GM21367 (cell line): ENCODE measurements at regions not wholly inside any gene's neighbourhood (a gene's known extent, or its start where the extent isn't known, plus 50 kb on each side); places are given as distances from the start of the nearest gene placed in this dataset.

Source experiments
- ATAC-seq: cut with Tn5 transposase; IDR thresholded peaks from one replicate; pipeline ENCODE4 v1.9.1; 2021; ENCODE audit not compliant: unreplicated experiment

DNA sequence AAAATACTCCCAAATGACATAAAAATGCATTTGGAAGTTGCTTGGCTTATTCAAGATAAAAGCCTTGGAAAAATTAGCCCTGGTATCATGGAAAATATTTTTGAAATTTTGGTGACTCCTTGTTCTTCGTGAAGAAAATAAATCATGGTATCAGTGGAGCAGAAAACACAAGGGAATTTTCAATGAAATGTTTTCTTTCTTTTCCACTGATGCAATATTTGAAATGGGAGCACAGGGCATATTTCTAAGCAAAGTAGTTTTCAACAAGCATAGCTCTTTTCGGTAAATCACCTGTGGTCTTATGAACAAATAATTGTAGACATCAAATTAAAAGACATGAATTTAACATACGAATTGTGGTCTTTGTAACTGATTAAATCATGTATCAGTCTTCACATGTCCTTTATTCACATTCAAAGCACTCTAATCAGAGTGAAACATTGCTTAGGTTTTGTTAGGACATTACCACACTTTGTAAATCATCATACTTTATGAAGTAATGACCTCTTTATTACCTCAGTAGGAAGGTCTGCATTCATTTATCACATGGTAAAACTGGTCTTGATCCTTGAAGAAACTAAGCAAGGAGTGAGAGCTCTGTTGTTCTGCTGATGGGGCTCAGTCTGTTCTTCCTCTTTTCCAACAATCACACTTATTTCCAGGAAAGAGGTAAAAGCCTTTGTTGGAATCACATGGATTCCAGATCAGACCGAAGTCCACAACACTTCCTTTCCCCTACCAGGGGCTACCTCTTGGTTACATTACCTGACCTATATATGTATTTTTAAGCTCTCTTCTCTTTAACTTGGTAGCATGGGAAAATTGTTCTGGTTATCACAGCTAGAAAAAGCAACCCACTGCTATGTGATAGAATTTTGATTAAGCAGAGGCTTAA, 413.5 kb upstream of the THBS1 start:
- ATAC-seq, result no peak

DNA sequence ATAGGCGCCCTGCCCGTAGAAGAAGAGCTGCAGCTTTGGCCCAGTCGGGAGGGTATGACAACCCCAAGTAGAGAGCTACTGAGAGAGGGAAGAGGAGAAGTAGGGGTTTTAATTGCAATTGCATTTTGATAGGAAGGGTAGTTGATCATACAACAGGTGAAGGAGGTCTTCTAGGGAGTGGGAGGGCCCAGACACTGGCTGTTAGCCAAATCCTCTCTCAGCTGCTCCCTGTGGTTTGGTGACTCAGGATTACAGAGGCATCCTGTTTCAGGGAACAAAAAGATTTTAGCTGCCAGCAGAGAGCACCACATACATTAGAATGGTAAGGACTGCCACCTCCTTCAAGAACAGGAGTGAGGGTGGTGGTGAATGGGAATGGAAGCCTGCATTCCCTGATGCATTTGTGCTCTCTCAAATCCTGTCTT, 408.9 kb upstream of the THBS1 start:
- no peak for ATAC-seq

DNA sequence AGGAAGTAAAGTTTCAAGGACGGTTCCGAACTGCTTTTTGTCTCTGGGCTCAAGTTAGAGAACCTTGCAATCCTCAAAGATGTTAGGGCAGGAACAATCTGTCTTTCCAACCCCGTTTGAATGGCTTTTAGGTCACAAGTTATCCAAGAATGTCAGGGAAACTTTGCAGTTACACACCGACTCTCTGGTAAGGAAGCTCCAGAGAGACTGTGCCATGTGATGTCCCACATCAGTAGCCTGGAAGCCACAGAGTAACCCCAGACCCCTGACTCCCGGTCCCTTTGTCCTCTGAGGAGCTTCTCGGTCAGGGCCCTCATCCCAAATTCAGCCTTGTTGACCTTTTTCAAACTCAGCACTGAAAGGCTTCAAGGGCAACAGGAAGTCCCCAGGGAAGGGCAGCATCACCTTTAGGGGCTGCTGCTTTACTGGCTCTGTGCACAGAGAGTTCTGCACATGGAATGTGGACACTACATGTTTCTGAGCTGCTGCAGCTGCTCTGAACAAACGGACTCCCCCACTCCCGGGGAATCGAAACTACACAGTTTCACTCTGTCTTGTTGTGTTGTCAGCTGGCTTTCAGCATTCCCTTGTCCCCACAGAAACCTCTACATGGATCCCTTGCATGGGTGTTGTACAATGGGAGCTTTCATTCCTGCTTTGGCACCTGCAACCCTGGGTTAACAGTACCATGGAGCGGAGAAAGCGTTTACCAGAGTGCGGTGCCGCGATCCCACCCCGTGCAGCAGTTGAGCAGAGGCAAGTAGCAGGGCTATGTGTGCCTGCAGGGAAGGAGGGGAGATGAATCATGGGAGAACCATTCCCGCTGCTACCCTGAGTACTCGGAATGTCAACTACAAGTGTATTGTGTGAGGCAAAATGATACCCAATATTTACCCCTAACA, 408.2 kb upstream of the THBS1 start:
- ATAC-seq, result no peak

- ATAC-seq, result no peak
Measured at GRCh38 chr15:39173426-39173825, 407.5 kb upstream of the THBS1 start.

GRCh38 chr15:39174332-39174731, 406.5 kb upstream of the THBS1 start:
- no peak for ATAC-seq

DNA sequence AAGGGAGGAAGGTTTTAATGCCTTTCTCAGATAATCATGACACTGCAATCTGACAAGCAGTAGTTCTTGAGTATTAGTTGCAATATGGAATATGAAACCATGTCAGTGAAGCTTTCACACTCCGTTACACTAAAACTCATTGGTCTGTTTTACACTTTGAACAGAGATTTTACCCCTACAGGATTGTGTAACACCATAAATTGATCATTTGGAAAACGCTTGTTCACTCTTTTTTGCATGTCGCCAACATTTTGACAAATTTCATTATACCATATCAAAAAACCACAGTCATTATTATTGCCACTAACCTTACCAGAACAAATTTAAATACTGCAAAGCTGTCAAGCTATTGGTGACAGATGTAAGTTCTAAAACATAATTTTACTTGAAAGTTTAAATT, 404.8 kb upstream of the THBS1 start:
- ATAC-seq, result no peak

- no peak for ATAC-seq
Measured at GRCh38 chr15:39177561-39177960, 403.3 kb upstream of the THBS1 start.

- no peak for ATAC-seq
Measured at GRCh38 chr15:39180030-39180429, 400.8 kb upstream of the THBS1 start.

- ATAC-seq, result no peak
Measured at GRCh38 chr15:39180483-39180933, 400.4 kb upstream of the THBS1 start.

DNA sequence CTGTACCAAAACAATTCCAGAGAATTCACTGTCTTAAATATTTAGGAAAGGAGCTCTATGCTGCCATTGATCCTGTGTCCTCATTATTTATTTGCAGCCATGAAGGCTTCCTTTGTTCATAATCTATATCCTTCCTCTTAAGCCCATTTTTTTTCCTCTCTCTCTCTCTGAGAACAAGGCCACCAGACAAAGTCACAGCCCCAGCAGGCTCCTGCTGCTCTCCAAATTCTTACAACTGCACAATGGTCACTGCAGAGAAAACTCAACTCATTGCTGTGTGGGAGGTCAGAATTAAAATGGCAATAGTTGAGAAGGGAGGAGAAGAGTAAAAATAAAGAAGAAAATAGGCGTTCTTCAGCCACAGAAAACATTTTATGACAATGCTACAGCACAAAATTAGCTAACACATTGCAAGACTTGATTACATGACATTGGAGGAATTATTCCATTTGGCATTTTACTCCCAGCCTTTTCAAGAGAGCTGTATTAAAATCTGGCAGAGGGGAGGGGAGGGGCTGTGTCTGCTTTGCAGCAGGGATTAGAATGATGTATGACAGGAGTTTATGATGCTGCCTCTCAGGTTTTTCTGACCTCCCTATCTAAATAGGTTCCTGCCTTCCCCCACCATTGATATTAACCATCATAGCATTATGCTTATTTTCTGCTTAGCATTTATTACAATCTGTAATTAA, 399.7 kb upstream of the THBS1 start:
- no peak for ATAC-seq

DNA sequence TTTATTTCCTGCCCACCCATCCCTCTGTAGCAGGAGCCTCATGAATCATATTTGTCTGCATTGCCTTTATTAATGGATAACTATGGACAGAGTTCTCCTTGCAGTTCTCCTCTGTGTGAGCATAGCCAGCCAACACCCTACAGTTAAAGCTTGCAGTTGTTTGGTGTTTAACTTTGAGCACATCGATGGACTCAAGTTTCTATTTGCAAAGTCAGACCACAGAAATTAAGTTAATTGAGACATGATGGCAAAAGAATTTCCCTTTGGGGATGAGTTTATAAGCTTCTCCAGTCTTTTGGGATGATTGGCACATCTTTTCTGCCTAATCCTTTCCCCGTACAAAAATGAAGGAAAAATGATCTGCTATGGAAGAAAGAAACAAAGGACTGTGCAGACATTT, 398.9 kb upstream of the THBS1 start:
- no peak for ATAC-seq

DNA sequence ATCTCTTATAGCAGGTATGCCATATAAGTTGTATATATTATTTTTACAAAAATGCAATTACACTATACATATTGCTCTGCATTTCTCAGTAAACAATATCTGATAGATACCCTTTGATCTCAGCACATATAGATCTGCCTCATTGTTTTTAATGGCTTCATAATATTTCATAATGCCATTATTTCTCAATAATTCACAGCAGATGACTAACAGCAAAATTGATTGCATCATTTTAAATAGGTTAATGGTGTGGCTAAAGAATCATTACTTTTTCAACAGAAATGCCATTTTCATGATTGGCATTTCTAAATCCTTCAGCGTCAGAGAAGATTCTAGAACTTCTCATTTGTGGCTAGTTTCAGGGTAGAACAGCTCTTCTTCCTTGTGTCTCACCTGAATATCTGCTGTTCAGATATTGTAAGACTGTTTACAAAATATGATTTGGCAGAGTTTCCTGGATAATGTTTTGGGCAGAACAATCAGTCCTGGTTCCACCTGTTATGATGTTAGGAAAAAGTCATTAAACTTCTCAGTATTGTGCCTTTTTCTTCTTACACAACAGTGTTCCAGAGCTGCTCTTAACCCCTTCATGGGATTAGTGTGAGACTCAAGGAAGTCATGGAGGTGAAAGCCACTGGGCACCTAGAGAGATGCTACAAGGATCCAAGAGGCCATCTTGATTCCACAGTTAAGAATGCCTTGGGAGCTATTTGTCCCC, 397.6 kb upstream of the THBS1 start:
- no peak for ATAC-seq

DNA sequence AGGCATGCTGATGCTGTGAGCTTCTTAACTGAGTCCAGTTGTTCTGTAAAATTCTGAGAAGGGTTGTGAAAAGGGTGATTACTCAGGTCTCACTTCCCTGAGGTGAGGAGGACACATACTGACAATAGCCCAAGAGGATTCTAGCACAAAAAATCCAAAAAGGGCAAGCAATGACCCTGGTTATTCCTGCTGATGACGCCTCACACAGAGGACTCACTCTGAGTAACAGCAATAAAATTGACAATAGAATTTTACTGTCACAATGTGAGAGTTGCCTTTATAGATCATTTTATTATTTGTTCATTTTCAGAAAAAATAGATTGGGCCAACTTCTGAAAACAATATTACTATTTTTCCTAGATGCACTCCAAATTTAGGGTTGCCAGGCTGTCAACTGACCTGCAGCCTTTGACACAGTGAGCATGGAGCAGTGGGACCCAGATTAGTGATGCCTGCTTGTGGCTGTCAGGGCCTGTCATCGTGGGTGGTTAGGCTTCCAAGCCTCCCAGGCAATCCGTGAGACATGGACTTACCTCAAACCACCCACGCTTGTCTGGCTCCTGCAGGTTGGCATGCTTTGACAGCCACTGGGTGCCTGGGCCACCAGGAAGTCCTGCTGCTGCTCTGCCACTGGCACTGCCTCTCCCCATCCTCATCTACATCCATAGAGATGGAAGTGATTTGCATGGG, 396.0 kb upstream of the THBS1 start:
- ATAC-seq, result no peak

DNA sequence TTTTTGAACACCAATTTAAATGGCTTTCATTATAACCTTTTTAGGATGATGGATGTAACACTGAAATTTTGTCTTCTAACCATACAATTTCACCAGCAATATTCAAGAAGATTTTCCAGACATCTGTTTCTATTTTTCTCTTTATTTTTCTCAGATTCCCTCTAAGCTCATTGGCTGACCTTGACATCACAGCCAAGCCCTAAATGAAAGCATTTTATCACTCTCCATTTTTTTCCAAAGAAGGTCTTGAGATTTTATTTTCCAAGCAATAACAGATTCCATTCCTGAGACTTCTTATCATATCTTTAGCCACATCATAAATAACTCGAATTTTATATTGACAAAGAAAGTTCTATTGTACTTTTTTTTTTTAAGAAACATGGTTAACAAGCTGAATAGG, 392.6 kb upstream of the THBS1 start:
- ATAC-seq, result no peak

- ATAC-seq, result no peak
Measured at GRCh38 chr15:39188930-39189329, 391.9 kb upstream of the THBS1 start.

DNA sequence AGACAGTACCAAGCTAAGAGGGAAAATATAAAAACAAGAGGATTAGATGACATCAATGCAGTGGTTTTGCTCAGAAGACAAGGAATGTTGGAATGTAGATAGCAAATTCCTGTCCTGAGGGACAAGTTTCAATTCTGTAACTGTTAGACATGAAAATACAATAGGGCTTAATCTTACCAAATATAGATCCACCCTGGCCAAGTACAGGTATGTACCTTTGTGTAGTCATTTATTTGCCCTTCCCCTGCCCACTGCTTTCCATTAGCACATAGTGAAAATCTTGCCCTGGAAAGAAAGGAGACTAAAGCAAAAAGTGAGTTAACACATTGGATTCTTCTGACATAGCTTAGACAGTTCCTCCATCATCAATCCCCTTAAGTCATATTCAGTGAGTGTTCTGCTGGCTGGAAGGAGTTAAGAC, 389.0 kb upstream of the THBS1 start:
- ATAC-seq, result no peak

DNA sequence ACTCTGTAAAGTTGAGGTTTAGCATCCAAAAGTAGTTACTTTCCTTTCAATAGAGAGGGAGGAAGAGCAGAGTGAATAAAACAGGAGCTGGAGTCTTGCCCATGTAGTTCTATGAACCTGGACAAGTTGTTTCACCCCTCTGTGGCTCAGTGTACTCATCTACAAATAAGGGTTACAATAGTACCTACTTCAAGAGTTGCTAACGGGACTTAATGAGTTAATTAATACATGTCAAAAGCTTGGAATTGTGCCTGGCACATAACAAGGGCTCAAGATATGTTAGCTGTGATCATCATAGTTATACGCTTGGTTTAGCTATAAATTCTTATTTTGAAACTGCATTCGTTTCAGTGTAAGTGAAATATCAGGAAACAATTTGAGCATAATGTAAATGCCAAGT, 388.5 kb upstream of the THBS1 start:
- no peak for ATAC-seq

DNA sequence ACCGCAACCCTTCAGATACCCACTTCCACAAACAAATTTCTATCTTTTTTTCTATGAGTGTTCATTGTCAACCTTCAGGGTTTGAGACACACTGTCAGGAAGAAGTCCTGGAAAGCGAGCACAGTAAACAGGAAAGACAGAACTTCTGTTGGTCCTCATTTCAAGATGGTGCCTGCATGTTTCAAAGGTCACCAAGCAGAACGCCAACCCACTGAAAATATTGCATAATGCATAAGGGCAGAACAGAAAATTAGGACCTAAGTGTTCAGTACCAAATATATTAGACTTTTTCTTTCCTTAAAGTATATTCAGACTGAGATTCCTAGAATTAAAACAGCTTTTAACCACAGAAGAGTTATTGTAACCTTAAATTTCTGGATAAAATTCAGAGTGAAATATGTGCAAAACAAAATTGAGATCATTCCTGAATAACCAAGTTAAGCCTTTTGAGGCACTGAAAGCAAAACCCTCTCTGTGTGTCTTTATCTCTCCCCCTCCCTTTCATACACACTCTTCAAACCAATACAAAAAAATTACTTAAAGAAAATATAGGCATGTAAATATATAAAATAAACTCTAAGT, 387.8 kb upstream of the THBS1 start:
- ATAC-seq, result no peak

- no peak for ATAC-seq
Measured at GRCh38 chr15:39193611-39194010, 387.3 kb upstream of the THBS1 start.
